ENCODE measurements at regions not wholly inside any gene's neighbourhood (a gene's known extent, or its start where the extent isn't known, plus 50 kb on each side); places are given as distances from the start of the nearest gene placed in this dataset.

DNA sequence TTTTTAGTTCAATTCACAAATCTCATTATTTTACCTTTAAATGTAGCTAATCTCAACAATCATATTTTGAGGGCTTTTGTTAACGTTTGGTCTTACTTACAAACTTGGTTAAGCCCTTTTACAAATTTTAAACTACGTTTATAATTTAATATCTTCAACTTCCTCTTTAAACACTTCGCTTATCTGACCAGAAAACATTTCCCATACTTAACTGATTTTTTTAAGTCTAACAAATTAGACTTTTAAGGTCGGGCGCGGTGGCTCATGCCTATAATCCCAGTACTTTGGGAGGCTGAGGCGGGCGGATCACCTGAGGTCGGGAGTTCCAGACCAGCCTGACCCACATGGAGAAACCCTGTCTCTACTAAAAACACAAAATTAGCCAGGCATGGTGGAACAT is 300.9 kb downstream of the LMX1A start:
- TF ChIP-seq, protein P1, sequence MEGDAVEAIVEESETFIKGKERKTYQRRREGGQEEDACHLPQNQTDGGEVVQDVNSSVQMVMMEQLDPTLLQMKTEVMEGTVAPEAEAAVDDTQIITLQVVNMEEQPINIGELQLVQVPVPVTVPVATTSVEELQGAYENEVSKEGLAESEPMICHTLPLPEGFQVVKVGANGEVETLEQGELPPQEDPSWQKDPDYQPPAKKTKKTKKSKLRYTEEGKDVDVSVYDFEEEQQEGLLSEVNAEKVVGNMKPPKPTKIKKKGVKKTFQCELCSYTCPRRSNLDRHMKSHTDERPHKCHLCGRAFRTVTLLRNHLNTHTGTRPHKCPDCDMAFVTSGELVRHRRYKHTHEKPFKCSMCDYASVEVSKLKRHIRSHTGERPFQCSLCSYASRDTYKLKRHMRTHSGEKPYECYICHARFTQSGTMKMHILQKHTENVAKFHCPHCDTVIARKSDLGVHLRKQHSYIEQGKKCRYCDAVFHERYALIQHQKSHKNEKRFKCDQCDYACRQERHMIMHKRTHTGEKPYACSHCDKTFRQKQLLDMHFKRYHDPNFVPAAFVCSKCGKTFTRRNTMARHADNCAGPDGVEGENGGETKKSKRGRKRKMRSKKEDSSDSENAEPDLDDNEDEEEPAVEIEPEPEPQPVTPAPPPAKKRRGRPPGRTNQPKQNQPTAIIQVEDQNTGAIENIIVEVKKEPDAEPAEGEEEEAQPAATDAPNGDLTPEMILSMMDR (IDR thresholded peaks at IDR 0.05), result no peak
- ATAC-seq (no peak), DNase-seq (no peak)
- Histone ChIP-seq H3K27ac (no peak overlapping the region), H3K4me1 (no peaks in the 10 kb centered on the region), H3K4me3 (no peak overlapping the region), H3K9me3 (no peaks in the 10 kb centered on the region), H3K27me3 (ENCODE audit: low read depth) (no peaks in the 10 kb centered on the region), H3K36me3 (no peaks in the 10 kb centered on the region)
- intact Hi-C loops (cut with DNase I), result no loop called here

DNA sequence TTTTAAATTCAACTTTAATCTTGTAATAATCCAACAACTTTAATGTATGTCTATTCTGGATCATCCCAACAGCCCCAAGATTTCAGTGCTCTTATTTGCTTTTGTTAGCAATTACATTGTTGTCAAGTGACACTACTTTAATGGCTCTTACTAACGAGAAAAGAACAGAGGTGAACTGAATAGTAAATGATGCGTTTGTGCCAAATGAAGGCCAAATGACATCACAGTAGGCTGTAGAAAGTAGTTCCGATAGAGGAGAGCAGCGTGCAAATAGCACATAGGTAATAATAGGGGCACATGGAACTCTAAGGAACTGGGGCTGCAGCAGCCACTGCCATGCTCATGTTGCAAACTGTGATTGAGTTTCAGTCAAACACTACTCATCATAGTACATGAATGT is 301.9 kb downstream of the LMX1A start:
- no peaks in the 10 kb centered on the region for H3K9me3 ChIP-seq
- no peaks in the 10 kb centered on the region for H3K27me3 ChIP-seq (ENCODE audit: low read depth)
- H3K36me3 ChIP-seq, result no peaks in the 10 kb centered on the region
- no peak for DNase-seq
- no peaks in the 10 kb centered on the region for H3K4me1 ChIP-seq
- H3K27ac ChIP-seq, result no peak overlapping the region
- TF ChIP-seq, protein P1 (IDR thresholded peaks at IDR 0.05), result no peak
- no peak overlapping the region for H3K4me3 ChIP-seq
- intact Hi-C loops (cut with DNase I), result no loop called here
- no peak for ATAC-seq

DNA sequence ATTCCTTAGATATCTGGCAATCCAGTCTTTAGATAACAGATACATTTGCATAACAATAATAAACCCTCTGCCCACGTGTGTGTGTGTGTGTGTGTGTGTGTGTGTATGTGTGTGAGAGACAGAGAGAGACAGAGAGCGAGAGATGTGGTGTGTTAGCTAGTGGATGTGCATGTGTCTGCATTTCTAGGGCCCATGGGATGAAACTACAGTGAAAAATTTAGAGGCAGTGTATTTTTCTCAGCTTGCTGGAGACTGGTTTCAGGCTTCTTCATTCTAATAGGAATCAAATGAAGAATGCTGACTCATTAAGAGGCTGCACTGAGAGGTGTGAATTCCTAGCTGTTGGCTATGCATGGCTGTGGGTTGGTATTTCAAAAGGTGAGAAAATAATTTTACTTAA is 303.2 kb downstream of the LMX1A start:
- DNase-seq, result no peak
- TF ChIP-seq, protein P1 (IDR thresholded peaks at IDR 0.05), result no peak
- intact Hi-C loops (cut with DNase I), result no loop called here
- no peaks in the 10 kb centered on the region for H3K27me3 ChIP-seq (ENCODE audit: low read depth)
- H3K27ac ChIP-seq, result no peak overlapping the region
- no peaks in the 10 kb centered on the region for H3K4me1 ChIP-seq
- no peaks in the 10 kb centered on the region for H3K36me3 ChIP-seq
- no peaks in the 10 kb centered on the region for H3K9me3 ChIP-seq
- H3K4me3 ChIP-seq, result no peak overlapping the region
- ATAC-seq, result no peak

DNA sequence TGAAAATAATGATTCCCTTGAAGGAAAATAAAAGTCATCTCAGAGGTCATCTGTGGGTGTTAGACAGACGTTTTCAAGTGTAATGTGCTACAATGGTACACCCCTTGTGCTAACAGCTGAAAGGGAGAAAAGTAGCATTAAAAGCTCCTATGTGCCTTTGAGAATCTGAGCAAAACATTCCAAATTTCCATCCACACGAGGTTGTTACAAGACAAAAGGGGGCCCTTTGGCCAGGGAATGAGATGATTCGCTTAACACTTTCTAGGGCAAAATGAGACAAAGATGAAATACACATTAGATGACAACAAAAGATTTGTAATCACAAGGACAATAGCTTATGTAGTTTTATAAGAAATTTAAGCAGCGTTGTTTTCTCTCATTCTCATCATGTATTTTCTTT is 303.6 kb downstream of the LMX1A start:
- no peak overlapping the region for H3K27ac ChIP-seq
- ATAC-seq, result no peak
- H3K27me3 ChIP-seq (ENCODE audit: low read depth), result no peaks in the 10 kb centered on the region
- intact Hi-C loops (cut with DNase I), result no loop called here
- no peaks in the 10 kb centered on the region for H3K36me3 ChIP-seq
- TF ChIP-seq, protein P1 (IDR thresholded peaks at IDR 0.05), result no peak
- H3K4me1 ChIP-seq, result no peaks in the 10 kb centered on the region
- no peaks in the 10 kb centered on the region for H3K9me3 ChIP-seq
- DNase-seq, result no peak
- H3K4me3 ChIP-seq, result no peak overlapping the region

DNA sequence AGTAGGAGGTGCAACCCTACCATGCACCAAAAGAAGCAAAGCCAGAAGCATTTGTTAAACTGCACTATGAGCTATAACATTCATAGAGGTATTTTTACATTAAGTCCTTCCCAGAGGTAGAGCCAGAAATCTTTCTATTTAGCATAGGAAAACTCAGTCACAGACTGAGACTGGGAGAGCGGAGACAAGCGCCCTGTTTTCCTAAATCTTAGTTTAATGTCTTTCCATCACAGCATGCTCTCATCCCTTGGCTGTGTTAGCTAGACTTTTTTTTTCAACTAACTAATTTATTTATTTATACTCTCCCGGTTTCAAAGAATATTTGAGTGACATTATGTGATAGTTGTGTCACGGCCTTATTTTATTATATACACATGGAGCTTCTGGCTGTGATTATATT is 304.1 kb downstream of the LMX1A start:
- Histone ChIP-seq H3K4me3 (no peak overlapping the region), H3K27ac (no peak overlapping the region), H3K36me3 (no peaks in the 10 kb centered on the region), H3K4me1 (no peaks in the 10 kb centered on the region), H3K27me3 (ENCODE audit: low read depth) (no peaks in the 10 kb centered on the region), H3K9me3 (no peaks in the 10 kb centered on the region)
- no peak for ATAC-seq
- intact Hi-C loops (cut with DNase I), result no loop called here
- TF ChIP-seq, protein P1 (IDR thresholded peaks at IDR 0.05), result no peak
- DNase-seq, result no peak

DNA sequence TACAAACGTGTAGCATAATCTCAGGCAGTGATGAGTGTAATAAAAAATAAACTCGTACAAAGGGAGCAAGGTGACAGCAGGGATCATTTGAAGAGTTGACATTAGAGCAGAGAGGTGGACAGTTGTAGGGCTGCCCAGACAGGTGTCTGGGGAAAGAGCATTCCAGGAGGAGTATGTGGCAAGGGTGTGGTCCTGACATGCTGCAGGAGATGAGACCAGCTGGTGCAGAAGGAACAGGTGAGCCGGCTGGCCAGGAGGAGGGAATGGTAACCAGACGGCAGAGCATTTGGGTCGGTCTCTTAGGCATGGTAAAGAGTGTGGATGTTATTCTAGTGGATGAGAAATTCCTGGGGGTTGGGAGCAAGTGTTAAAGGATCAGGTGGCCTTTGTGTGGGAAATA is 306.3 kb downstream of the LMX1A start:
- H3K9me3 ChIP-seq, result no peaks in the 10 kb centered on the region
- H3K4me1 ChIP-seq, result no peaks in the 10 kb centered on the region
- DNase-seq (no peak), ATAC-seq (no peak)
- no peaks in the 10 kb centered on the region for H3K36me3 ChIP-seq
- intact Hi-C loops (cut with DNase I), result no loop called here
- H3K4me3 ChIP-seq, result no peak overlapping the region
- no peaks in the 10 kb centered on the region for H3K27me3 ChIP-seq (ENCODE audit: low read depth)
- no peak overlapping the region for H3K27ac ChIP-seq
- TF ChIP-seq, protein P1 (IDR thresholded peaks at IDR 0.05), result no peak

Data from lower lobe of right lung (tissue), 2 donors.